ENCODE measurements at regions not wholly inside any gene's neighbourhood (a gene's known extent, or its start where the extent isn't known, plus 50 kb on each side); places are given as distances from the start of the nearest gene placed in this dataset.

GRCh38 chr2:52810460-52810859 is 957.1 kb upstream of the CHAC2 start:
- no peak for TF ChIP-seq POLR2A (IDR thresholded peaks at IDR 0.05)
- no peak for TF ChIP-seq EP300 (IDR thresholded peaks at IDR 0.05; ENCODE audit: low read depth)

All from transverse colon (tissue), 1 donor.